ENCODE measurements at regions not wholly inside any gene's neighbourhood (a gene's known extent, or its start where the extent isn't known, plus 50 kb on each side); places are given as distances from the start of the nearest gene placed in this dataset.

GRCh38 chr2:8551622-8552074 is 130.2 kb upstream of the ID2 start:
- no peak overlapping the region for H3K4me3 ChIP-seq (ENCODE audit: low read depth, low read length)
- POLR2A ChIA-PET, result no interaction called here

More at GRCh38 chr2:8551622-8552074, 130.2 kb upstream of the ID2 start:
- no peak for TF ChIP-seq ZNF501 (tag by site-specific recombination; IDR thresholded peaks at IDR 0.05)
- no peak for TF ChIP-seq PRDM1 (tag by site-specific recombination; IDR thresholded peaks at IDR 0.05)
- no peak for TF ChIP-seq ZNF610 (tag by site-specific recombination; IDR thresholded peaks at IDR 0.05; ENCODE audit: borderline replicate concordance)
- TF ChIP-seq ZNF221 (tag by site-specific recombination; IDR thresholded peaks at IDR 0.05; ENCODE audit: borderline replicate concordance), result no peak
- TF ChIP-seq ZNF416 (tag by site-specific recombination; IDR thresholded peaks at IDR 0.05), result no peak
- TF ChIP-seq, protein P1, sequence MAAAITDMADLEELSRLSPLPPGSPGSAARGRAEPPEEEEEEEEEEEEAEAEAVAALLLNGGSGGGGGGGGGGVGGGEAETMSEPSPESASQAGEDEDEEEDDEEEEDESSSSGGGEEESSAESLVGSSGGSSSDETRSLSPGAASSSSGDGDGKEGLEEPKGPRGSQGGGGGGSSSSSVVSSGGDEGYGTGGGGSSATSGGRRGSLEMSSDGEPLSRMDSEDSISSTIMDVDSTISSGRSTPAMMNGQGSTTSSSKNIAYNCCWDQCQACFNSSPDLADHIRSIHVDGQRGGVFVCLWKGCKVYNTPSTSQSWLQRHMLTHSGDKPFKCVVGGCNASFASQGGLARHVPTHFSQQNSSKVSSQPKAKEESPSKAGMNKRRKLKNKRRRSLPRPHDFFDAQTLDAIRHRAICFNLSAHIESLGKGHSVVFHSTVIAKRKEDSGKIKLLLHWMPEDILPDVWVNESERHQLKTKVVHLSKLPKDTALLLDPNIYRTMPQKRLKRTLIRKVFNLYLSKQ (tag by site-specific recombination; IDR thresholded peaks at IDR 0.05; ENCODE audit: borderline replicate concordance), result no peak
- no peak for TF ChIP-seq ZNF335 (tag by site-specific recombination; conservative IDR thresholded peaks at IDR 0.05)
- TF ChIP-seq, protein P2, sequence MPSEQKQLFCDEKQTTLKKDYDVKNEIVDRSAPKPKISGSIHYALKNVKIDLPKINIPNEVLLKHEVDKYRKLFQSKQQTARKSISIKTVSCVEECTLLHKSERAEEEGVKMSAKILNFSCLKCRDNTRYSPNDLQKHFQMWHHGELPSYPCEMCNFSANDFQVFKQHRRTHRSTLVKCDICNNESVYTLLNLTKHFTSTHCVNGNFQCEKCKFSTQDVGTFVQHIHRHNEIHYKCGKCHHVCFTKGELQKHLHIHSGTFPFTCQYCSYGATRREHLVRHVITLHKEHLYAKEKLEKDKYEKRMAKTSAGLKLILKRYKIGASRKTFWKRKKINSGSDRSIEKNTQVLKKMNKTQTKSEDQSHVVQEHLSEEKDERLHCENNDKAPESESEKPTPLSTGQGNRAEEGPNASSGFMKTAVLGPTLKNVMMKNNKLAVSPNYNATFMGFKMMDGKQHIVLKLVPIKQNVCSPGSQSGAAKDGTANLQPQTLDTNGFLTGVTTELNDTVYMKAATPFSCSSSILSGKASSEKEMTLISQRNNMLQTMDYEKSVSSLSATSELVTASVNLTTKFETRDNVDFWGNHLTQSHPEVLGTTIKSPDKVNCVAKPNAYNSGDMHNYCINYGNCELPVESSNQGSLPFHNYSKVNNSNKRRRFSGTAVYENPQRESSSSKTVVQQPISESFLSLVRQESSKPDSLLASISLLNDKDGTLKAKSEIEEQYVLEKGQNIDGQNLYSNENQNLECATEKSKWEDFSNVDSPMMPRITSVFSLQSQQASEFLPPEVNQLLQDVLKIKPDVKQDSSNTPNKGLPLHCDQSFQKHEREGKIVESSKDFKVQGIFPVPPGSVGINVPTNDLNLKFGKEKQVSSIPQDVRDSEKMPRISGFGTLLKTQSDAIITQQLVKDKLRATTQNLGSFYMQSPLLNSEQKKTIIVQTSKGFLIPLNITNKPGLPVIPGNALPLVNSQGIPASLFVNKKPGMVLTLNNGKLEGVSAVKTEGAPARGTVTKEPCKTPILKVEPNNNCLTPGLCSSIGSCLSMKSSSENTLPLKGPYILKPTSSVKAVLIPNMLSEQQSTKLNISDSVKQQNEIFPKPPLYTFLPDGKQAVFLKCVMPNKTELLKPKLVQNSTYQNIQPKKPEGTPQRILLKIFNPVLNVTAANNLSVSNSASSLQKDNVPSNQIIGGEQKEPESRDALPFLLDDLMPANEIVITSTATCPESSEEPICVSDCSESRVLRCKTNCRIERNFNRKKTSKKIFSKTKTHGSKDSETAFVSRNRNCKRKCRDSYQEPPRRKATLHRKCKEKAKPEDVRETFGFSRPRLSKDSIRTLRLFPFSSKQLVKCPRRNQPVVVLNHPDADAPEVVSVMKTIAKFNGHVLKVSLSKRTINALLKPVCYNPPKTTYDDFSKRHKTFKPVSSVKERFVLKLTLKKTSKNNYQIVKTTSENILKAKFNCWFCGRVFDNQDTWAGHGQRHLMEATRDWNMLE (tag by site-specific recombination; conservative IDR thresholded peaks at IDR 0.05; ENCODE audit: low read depth), result no peak
- TF ChIP-seq ZNF76 (tag by site-specific recombination; IDR thresholded peaks at IDR 0.05; ENCODE audit: borderline replicate concordance, low read depth), result no peak
- TF ChIP-seq ZNF354C (tag by site-specific recombination; IDR thresholded peaks at IDR 0.05; ENCODE audit: borderline replicate concordance, low read depth), result no peak
- TF ChIP-seq ZNF302 (tag by site-specific recombination; IDR thresholded peaks at IDR 0.05; ENCODE audit: low read depth), result no peak
- no peak for TF ChIP-seq SP7 (tag by site-specific recombination; IDR thresholded peaks at IDR 0.05)
- TF ChIP-seq ZNF26 (tag by site-specific recombination; IDR thresholded peaks at IDR 0.05), result no peak
- no peak for TF ChIP-seq ZNF223 (tag by site-specific recombination; IDR thresholded peaks at IDR 0.05)
- no peak for TF ChIP-seq ZBTB6 (tag by site-specific recombination; IDR thresholded peaks at IDR 0.05)
- TF ChIP-seq, protein P3, sequence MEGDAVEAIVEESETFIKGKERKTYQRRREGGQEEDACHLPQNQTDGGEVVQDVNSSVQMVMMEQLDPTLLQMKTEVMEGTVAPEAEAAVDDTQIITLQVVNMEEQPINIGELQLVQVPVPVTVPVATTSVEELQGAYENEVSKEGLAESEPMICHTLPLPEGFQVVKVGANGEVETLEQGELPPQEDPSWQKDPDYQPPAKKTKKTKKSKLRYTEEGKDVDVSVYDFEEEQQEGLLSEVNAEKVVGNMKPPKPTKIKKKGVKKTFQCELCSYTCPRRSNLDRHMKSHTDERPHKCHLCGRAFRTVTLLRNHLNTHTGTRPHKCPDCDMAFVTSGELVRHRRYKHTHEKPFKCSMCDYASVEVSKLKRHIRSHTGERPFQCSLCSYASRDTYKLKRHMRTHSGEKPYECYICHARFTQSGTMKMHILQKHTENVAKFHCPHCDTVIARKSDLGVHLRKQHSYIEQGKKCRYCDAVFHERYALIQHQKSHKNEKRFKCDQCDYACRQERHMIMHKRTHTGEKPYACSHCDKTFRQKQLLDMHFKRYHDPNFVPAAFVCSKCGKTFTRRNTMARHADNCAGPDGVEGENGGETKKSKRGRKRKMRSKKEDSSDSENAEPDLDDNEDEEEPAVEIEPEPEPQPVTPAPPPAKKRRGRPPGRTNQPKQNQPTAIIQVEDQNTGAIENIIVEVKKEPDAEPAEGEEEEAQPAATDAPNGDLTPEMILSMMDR (tag by site-specific recombination; IDR thresholded peaks at IDR 0.05), result no peak
- TF ChIP-seq SP3 (tag by site-specific recombination; IDR thresholded peaks at IDR 0.05), result no peak
- TF ChIP-seq ZNF112 (tag by site-specific recombination; IDR thresholded peaks at IDR 0.05), result no peak
- TF ChIP-seq ZBTB17 (tag by site-specific recombination; IDR thresholded peaks at IDR 0.05), result no peak
- TF ChIP-seq ZNF530 (tag by site-specific recombination; IDR thresholded peaks at IDR 0.05; ENCODE audit: low read depth), result no peak
- Histone ChIP-seq H3K36me3 (ENCODE audit: control insufficient read depth in 2 of 2, insufficient read depth in 1 of 2, low read length in 2 of 2) (no peaks in the 10 kb centered on the region), H3K9me3 (ENCODE audit: control insufficient read depth, insufficient read depth, low read depth, low read length) (no peaks in the 10 kb centered on the region), H3K27ac (ENCODE audit: extremely low read depth, low read depth, low read length) (no peak overlapping the region), H3K4me1 (ENCODE audit: control insufficient read depth, insufficient read depth, low read length) (no peaks in the 10 kb centered on the region)
- CTCF ChIA-PET, result no interaction called here
